Upper lobe of left lung (tissue), 4 donors: ENCODE measurements at regions not wholly inside any gene's neighbourhood (a gene's known extent, or its start where the extent isn't known, plus 50 kb on each side); places are given as distances from the start of the nearest gene placed in this dataset.

ENCODE experiments used
- CTCF ChIP-seq, 6 experiments: fragments of 450-650 bp in 4 of 6; fragments of 200-600 bp in 2 of 6; sonication (generic) in 2 of 6; IDR thresholded peaks; one replicate each; pipeline ENCODE4 v1.5.1; 2016 to 2019; ENCODE audit warnings: antibody characterized with exemption in 6 of 6
- POLR2A ChIP-seq, 4 donors: fragments of 450-650 bp; IDR thresholded peaks; one replicate each; pipeline ENCODE4 v1.5.1; 2016 to 2017; ENCODE audit warnings: antibody characterized with exemption in 4 of 4, mild to moderate bottlenecking in 2 of 4

GRCh38 chr13:63274772-63275171 lies 1859.1 kb upstream of the PCDH20 start:
- TF ChIP-seq CTCF (IDR thresholded peaks at IDR 0.05) (no peak), POLR2A (IDR thresholded peaks at IDR 0.05) (no peak)
